GM21367 (cell line): ENCODE measurements at regions not wholly inside any gene's neighbourhood (a gene's known extent, or its start where the extent isn't known, plus 50 kb on each side); places are given as distances from the start of the nearest gene placed in this dataset.

Source experiments
- ATAC-seq: cut with Tn5 transposase; IDR thresholded peaks from one replicate; pipeline ENCODE4 v1.9.1; 2021; ENCODE audit not compliant: unreplicated experiment

GRCh38 chr7:25279705-25280104 lies 51.4 kb upstream of the NPVF start:
- no peak for ATAC-seq

- no peak for ATAC-seq
These were observed 51.9 kb upstream of the NPVF start for GRCh38 chr7:25280181-25280580.

DNA sequence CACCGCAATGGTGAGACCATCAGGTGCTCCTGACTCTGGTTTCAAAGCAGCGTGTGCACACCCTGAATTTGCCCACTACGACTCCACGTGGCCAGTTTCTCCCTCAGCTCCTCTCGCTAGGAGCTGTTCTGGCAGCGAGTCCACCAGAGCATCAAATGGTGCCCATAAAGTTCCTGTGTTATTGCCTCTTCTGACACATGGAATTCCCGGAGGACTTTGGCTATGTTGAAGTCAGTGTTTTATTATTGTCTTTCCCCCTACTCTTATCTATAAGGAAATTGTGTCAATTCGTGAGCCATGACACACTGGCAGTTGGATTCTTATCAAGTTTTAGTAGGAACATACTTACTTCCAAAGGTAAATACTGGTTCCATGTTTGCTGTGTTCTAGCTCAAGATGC lies 53.9 kb upstream of the NPVF start:
- ATAC-seq = no peak

GRCh38 chr7:25286756-25287155 lies 58.5 kb upstream of the NPVF start:
- no peak for ATAC-seq

- ATAC-seq = no peak
These were observed 59.0 kb upstream of the NPVF start for GRCh38 chr7:25287291-25287690.

GRCh38 chr7:25288556-25289307 lies 60.4 kb upstream of the NPVF start:
- no peak for ATAC-seq

- ATAC-seq = no peak
These were observed 61.2 kb upstream of the NPVF start for GRCh38 chr7:25289518-25289917.

DNA sequence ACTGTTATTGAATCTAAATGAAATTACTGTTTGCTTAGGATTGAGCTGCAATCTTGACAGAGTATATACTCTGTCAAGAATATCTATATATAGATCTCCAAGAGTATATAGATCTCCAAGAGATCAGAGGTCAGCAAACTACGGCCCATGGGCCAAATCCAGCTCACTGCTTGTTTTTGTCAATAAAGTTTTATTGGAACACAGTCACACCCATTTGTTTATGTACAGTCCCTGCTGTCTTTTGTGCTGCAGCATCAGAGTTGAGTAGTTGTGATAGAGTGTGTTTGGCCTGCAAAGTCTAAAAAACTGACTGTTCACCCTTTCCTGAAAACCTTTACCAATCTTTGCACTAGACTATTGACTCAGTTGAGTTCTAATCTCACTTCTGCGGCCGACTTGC lies 66.3 kb upstream of the NPVF start:
- ATAC-seq = no peak

GRCh38 chr7:25295387-25295786 lies 67.1 kb upstream of the NPVF start:
- ATAC-seq = no peak

- no peak for ATAC-seq
These were observed 67.8 kb upstream of the NPVF start for GRCh38 chr7:25296086-25296485.

- no peak for ATAC-seq
These were observed 69.0 kb upstream of the NPVF start for GRCh38 chr7:25297278-25297677.

DNA sequence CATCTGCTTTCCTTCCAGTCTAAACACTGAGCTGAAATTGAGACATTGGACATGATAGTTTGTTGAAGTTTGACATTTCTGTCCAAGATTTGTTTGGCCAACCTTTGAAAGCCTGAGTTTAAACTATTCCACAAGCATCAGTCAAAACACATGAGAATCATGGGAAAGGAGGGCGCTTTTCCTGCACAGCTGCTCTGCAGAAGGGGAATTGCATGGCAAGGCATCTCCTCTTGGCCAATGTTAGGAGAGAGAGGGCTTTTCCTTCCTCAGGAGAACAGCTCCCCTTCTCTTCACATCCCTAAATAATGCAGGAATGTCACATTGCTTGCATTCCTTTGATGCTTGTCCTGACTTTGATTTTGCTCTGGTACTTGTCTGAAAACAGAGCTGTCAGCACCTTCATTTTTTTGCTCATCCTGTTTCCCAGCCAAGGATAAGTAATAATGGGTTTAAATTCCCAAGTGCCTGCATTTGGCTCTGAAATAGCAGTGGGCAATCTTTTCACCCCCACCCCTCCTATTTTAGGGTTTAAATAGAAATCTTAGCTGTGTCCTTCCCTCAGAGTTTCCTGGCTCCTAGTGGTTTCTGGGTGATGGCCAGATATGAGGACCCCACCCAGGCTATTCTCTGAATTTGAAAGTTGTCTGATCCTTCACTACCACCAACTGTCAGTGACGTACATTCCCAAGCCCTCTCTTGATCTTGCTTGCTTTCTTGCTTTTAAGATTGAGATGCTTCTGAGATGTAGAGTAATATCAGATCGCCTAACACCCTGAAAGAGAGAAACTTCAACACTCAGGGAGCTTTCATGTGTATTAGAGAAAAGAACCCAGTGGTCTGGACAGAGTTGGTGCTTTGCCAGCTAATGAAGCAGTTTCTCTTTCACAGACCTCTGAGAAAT lies 75.2 kb upstream of the NPVF start:
- no peak for ATAC-seq

- no peak for ATAC-seq
These were observed 76.4 kb upstream of the NPVF start for GRCh38 chr7:25304691-25305090.

DNA sequence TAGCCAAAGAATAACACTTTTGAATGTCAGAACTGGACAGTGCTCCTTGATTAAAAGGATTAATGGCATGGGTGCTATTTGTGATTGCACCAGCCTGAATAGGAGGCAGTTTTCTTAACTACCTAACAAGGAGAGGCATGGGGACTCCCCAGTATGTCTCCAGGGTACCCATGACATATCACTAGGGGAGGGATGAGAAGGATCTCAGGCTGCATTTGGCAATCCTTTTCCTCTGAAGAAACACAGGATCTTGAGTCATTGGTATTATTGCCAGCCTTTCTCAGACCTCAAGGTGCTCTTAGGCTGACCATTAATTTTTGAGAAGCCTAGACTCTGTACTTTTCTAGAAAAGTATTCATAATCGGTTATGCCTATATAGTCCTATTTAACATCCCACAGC lies 77.5 kb upstream of the NPVF start:
- ATAC-seq = no peak

DNA sequence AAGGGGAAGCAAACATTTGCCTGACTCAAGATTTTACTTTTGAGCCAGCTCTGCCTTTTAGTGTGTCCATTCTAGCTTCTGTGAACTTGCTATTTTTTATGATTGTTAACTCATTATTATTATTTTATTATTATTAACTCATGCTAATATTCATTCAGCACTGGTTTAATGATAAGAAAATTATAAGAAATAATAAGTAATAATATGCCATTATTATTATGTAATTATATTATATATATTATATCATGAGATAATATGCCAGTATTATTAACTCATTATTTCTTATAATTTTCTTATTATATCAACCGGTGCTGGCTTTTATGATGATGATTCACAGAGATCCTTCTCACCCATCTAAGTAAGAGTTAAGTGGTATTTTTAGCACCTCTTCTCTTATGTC lies 79.3 kb upstream of the NPVF start:
- no peak for ATAC-seq

- ATAC-seq = no peak
These were observed 80.0 kb upstream of the NPVF start for GRCh38 chr7:25308246-25308645.

GRCh38 chr7:25308906-25309705 lies 80.8 kb upstream of the NPVF start:
- no peak for ATAC-seq

GRCh38 chr7:25310896-25311295 lies 82.6 kb upstream of the NPVF start:
- ATAC-seq = no peak

- ATAC-seq = no peak
These were observed 83.1 kb upstream of the NPVF start for GRCh38 chr7:25311346-25311745.

DNA sequence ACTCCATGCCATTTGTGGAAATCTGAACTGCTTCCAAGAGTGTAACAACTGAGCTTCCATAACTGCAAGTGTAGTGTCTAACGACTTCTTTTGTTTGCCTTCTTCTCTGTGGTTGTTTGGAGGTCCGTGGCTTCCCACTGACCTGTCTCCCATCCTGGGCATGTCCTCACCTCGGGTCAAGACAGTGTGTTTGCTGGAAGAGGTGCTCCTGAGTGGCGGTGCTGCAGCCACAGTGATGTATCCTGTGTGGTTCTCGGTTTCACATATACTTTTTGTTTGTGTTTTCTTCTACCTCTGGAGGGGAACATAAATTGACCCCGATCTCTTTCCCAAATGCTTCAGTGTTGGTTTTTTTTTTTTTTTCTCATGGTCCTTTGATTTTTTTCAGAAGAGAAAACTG lies 84.7 kb upstream of the NPVF start:
- no peak for ATAC-seq

GRCh38 chr7:25313526-25313925 lies 85.2 kb upstream of the NPVF start:
- no peak for ATAC-seq
